Gastroesophageal sphincter (tissue), 3 donors: ENCODE measurements at regions not wholly inside any gene's neighbourhood (a gene's known extent, or its start where the extent isn't known, plus 50 kb on each side); places are given as distances from the start of the nearest gene placed in this dataset.

Experiments used
- CTCF ChIP-seq, 4 experiments: fragments of 200-600 bp in 2 of 4; fragments of 450-650 bp in 2 of 4; sonication (generic) in 1 of 4; IDR thresholded peaks; one replicate each; pipeline ENCODE4 v1.5.1; 2017 to 2019; ENCODE audit warnings: antibody characterized with exemption in 4 of 4, mild to moderate bottlenecking in 2 of 4, moderate library complexity in 2 of 4
- POLR2AphosphoS5 ChIP-seq: sonication (generic); formaldehyde crosslinking; IDR thresholded peaks from one replicate; pipeline ENCODE4 v1.6.1; 2017; ENCODE audit warnings: antibody characterized with exemption

GRCh38 chr15:39125226-39125625 is 455.7 kb upstream of the THBS1 start:
- TF ChIP-seq CTCF (IDR thresholded peaks at IDR 0.05): no peak
- TF ChIP-seq POLR2AphosphoS5: no peak
